ENCODE measurements at regions not wholly inside any gene's neighbourhood (a gene's known extent, or its start where the extent isn't known, plus 50 kb on each side); places are given as distances from the start of the nearest gene placed in this dataset.

GRCh38 chr10:127813290-127813689, 76.3 kb downstream of the FOXI2 start:
- DNase-seq (ENCODE audit: low read depth): no peak
- peak; percentile 38 for TF ChIP-seq CTCF (IDR thresholded peaks at IDR 0.05; ENCODE audit: insufficient read depth, low read depth, low read length)
- H3K4me3 ChIP-seq (ENCODE audit: low read depth, low read length): no peak overlapping the region

- peak; percentile 25 for TF ChIP-seq CTCF (IDR thresholded peaks at IDR 0.05; ENCODE audit: insufficient read depth, low read depth, low read length)
- no peak overlapping the region for H3K4me3 ChIP-seq (ENCODE audit: low read depth, low read length)
- DNase-seq (ENCODE audit: low read depth): no peak
These were observed 77.6 kb downstream of the CLRN3 start for GRCh38 chr10:127815147-127815546.

GRCh38 chr10:127824826-127825225, 67.9 kb downstream of the CLRN3 start:
- no peak for DNase-seq (ENCODE audit: low read depth)
- no peak for TF ChIP-seq CTCF (IDR thresholded peaks at IDR 0.05; ENCODE audit: insufficient read depth, low read depth, low read length)
- no peak overlapping the region for H3K4me3 ChIP-seq (ENCODE audit: low read depth, low read length)

GRCh38 chr10:127826154-127826725, 66.5 kb downstream of the CLRN3 start:
- H3K4me3 ChIP-seq (ENCODE audit: low read depth, low read length): no peak overlapping the region
- TF ChIP-seq CTCF (IDR thresholded peaks at IDR 0.05; ENCODE audit: insufficient read depth, low read depth, low read length): no peak
- DNase-seq (ENCODE audit: low read depth): no peak

GRCh38 chr10:127827354-127828140, 65.2 kb downstream of the CLRN3 start:
- H3K4me3 ChIP-seq (ENCODE audit: low read depth, low read length): no peak overlapping the region
- no peak for DNase-seq (ENCODE audit: low read depth)
- TF ChIP-seq CTCF (IDR thresholded peaks at IDR 0.05; ENCODE audit: insufficient read depth, low read depth, low read length): no peak

All from fibroblast of villous mesenchyme (primary cell).